Ovary (tissue), 3 donors: ENCODE measurements at regions not wholly inside any gene's neighbourhood (a gene's known extent, or its start where the extent isn't known, plus 50 kb on each side); places are given as distances from the start of the nearest gene placed in this dataset.

Source experiments
- EP300 ChIP-seq: sonication (generic); formaldehyde crosslinking; IDR thresholded peaks from one replicate; pipeline ENCODE4 v1.6.1; 2017; ENCODE audit warnings: antibody characterized with exemption
- POLR2A ChIP-seq: fragments of 450-650 bp; IDR thresholded peaks from one replicate; pipeline ENCODE4 v1.6.1; 2017; ENCODE audit warnings: antibody characterized with exemption, mild to moderate bottlenecking, moderate library complexity
- TF ChIP-seq, protein P1 (sequence below), 3 donors: fragments of 450-650 bp in 2 of 3; fragments of 200-600 bp in 1 of 3; IDR thresholded peaks; one replicate each; pipeline versions ENCODE4 v1.5.1 to v1.8.0; 2016 to 2022; ENCODE audit warnings: antibody characterized with exemption in 3 of 3, mild to moderate bottlenecking in 1 of 3
- donor health status: DM: no; HTN: no; CAD: no.

DNA sequence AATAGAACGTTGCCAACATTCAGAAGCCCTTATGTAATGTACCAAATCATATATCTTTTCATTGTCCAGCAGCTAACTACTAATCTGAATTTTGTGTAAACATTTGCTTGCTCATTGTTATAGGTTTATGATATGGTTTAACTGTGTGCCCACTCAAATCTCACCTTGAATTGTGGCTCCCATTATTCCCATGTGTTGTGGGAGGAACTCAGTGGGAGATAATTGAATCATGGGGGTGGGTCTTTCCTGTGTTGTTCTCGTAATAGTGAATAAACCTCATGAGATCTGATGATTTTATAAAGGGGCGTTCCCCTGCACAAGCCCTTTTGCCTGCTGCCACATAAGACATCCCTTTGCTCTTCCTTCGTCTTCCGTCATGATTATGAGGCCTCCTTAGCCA lies 91.9 kb upstream of the CLVS2 start:
- no peak for TF ChIP-seq POLR2A
- TF ChIP-seq EP300 = no peak
- TF ChIP-seq, protein P1, sequence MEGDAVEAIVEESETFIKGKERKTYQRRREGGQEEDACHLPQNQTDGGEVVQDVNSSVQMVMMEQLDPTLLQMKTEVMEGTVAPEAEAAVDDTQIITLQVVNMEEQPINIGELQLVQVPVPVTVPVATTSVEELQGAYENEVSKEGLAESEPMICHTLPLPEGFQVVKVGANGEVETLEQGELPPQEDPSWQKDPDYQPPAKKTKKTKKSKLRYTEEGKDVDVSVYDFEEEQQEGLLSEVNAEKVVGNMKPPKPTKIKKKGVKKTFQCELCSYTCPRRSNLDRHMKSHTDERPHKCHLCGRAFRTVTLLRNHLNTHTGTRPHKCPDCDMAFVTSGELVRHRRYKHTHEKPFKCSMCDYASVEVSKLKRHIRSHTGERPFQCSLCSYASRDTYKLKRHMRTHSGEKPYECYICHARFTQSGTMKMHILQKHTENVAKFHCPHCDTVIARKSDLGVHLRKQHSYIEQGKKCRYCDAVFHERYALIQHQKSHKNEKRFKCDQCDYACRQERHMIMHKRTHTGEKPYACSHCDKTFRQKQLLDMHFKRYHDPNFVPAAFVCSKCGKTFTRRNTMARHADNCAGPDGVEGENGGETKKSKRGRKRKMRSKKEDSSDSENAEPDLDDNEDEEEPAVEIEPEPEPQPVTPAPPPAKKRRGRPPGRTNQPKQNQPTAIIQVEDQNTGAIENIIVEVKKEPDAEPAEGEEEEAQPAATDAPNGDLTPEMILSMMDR (IDR thresholded peaks at IDR 0.05) = no peak
